Adrenal gland (tissue), 5 donors: ENCODE measurements at regions not wholly inside any gene's neighbourhood (a gene's known extent, or its start where the extent isn't known, plus 50 kb on each side); places are given as distances from the start of the nearest gene placed in this dataset.

Experiments
- CTCF ChIP-seq, 6 experiments: fragments of 450-650 bp in 4 of 6; fragments of 200-600 bp in 2 of 6; sonication (generic) in 1 of 6; IDR thresholded peaks; 1 replicate in 5 of 6; 2 replicates in 1 of 6; pipeline versions ENCODE4 v1.5.1 to v1.8.0; 2016 to 2021; ENCODE audit warnings: antibody characterized with exemption in 6 of 6, mild to moderate bottlenecking in 2 of 6, moderate library complexity in 1 of 6
- POLR2A ChIP-seq, 2 donors: fragments of 450-650 bp; IDR thresholded peaks; one replicate each; pipeline ENCODE4 v1.6.1; 2017; ENCODE audit warnings: antibody characterized with exemption in 2 of 2, mild to moderate bottlenecking in 2 of 2, moderate library complexity in 1 of 2
- donor health status: DM: no; HTN: no; CAD: no.

- TF ChIP-seq CTCF (IDR thresholded peaks at IDR 0.05) (no peak), POLR2A (IDR thresholded peaks at IDR 0.05) (no peak)
Measured at GRCh38 chr2:105540642-105541041, 141.8 kb upstream of the FHL2 start.
